ENCODE measurements at regions not wholly inside any gene's neighbourhood (a gene's known extent, or its start where the extent isn't known, plus 50 kb on each side); places are given as distances from the start of the nearest gene placed in this dataset.

DNA sequence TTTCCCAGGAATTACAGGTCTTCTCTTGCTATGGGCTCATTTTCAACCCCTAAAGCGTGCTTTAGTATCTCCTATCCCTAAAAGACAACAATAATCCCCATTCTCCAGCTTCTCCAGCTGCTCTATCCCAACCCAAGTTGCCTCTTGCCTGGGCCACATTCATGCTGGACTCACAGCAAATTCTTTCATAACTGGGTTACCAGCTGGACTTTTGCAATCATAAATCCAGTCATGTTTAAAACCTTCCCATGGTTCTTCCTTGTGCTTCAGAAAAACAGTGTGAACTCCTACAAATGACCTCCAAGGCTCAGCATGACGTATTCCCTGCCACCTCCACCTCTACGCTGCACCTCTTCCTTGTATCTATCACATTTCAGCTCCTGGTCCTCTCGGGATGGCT is 346.9 kb downstream of the GADD45G start:
- ChIA-PET POLR2A (no interaction called here), CTCF (interaction anchor here (0.6 to 0.7 kb wide), 3 partner anchors 149 to 391 kb away, joined by 3 to 6 read pairs (median 5); no protein-coding TSS in a partner anchor)
- no peaks in the 10 kb centered on the region for H3K4me1 ChIP-seq (ENCODE audit: control insufficient read depth, insufficient read depth, low read length)
- no peaks in the 10 kb centered on the region for H3K9me3 ChIP-seq (ENCODE audit: control insufficient read depth, insufficient read depth, low read depth, low read length)
- TF ChIP-seq ZNF423 (tag by site-specific recombination; IDR thresholded peaks at IDR 0.05) (no peak), ZNF184 (tag by site-specific recombination; IDR thresholded peaks at IDR 0.05) (no peak), SETDB1 (IDR thresholded peaks at IDR 0.05; ENCODE audit: insufficient read length, low read length) (no peak), ZFP3 (tag by site-specific recombination; IDR thresholded peaks at IDR 0.05; ENCODE audit: low read depth) (no peak), SP7 (tag by site-specific recombination; IDR thresholded peaks at IDR 0.05) (no peak), KLF7 (tag by site-specific recombination; IDR thresholded peaks at IDR 0.05; ENCODE audit: borderline replicate concordance) (no peak), ZNF10 (tag by site-specific recombination; IDR thresholded peaks at IDR 0.05) (no peak), ZNF366 (tag by site-specific recombination; conservative IDR thresholded peaks at IDR 0.05) (no peak), ZSCAN23 (tag by site-specific recombination; IDR thresholded peaks at IDR 0.05) (no peak), ZNF510 (tag by site-specific recombination; IDR thresholded peaks at IDR 0.05; ENCODE audit: insufficient replicate concordance) (no peak)
- TF ChIP-seq, protein P1, sequence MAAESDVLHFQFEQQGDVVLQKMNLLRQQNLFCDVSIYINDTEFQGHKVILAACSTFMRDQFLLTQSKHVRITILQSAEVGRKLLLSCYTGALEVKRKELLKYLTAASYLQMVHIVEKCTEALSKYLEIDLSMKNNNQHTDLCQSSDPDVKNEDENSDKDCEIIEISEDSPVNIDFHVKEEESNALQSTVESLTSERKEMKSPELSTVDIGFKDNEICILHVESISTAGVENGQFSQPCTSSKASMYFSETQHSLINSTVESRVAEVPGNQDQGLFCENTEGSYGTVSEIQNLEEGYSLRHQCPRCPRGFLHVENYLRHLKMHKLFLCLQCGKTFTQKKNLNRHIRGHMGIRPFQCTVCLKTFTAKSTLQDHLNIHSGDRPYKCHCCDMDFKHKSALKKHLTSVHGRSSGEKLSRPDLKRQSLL (tag by site-specific recombination; IDR thresholded peaks at IDR 0.05) = no peak
- TF ChIP-seq, protein P2, sequence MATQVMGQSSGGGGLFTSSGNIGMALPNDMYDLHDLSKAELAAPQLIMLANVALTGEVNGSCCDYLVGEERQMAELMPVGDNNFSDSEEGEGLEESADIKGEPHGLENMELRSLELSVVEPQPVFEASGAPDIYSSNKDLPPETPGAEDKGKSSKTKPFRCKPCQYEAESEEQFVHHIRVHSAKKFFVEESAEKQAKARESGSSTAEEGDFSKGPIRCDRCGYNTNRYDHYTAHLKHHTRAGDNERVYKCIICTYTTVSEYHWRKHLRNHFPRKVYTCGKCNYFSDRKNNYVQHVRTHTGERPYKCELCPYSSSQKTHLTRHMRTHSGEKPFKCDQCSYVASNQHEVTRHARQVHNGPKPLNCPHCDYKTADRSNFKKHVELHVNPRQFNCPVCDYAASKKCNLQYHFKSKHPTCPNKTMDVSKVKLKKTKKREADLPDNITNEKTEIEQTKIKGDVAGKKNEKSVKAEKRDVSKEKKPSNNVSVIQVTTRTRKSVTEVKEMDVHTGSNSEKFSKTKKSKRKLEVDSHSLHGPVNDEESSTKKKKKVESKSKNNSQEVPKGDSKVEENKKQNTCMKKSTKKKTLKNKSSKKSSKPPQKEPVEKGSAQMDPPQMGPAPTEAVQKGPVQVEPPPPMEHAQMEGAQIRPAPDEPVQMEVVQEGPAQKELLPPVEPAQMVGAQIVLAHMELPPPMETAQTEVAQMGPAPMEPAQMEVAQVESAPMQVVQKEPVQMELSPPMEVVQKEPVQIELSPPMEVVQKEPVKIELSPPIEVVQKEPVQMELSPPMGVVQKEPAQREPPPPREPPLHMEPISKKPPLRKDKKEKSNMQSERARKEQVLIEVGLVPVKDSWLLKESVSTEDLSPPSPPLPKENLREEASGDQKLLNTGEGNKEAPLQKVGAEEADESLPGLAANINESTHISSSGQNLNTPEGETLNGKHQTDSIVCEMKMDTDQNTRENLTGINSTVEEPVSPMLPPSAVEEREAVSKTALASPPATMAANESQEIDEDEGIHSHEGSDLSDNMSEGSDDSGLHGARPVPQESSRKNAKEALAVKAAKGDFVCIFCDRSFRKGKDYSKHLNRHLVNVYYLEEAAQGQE (tag by site-specific recombination; IDR thresholded peaks at IDR 0.05) = no peak
- no peaks in the 10 kb centered on the region for H3K36me3 ChIP-seq (ENCODE audit: control insufficient read depth in 2 of 2, insufficient read depth in 1 of 2, low read length in 2 of 2)
- no peak overlapping the region for H3K27ac ChIP-seq (ENCODE audit: extremely low read depth, low read depth, low read length)
- H3K4me3 ChIP-seq (ENCODE audit: low read depth, low read length) = no peak overlapping the region

GRCh38 chr9:89952401-89952800 is 347.6 kb downstream of the GADD45G start:
- CTCF ChIA-PET = no interaction called here
- no peak for TF ChIP-seq GLIS1 (tag by site-specific recombination; IDR thresholded peaks at IDR 0.05)
- no peak for TF ChIP-seq ZNF501 (tag by site-specific recombination; IDR thresholded peaks at IDR 0.05)
- TF ChIP-seq ZIC2 (tag by site-specific recombination; IDR thresholded peaks at IDR 0.05) = no peak
- TF ChIP-seq ZNF148 (tag by site-specific recombination; IDR thresholded peaks at IDR 0.05; ENCODE audit: borderline replicate concordance) = no peak
- no peak for TF ChIP-seq ZSCAN5A (tag by site-specific recombination; IDR thresholded peaks at IDR 0.05)
- TF ChIP-seq ZNF184 (tag by site-specific recombination; IDR thresholded peaks at IDR 0.05) = no peak
- TF ChIP-seq KLF7 (tag by site-specific recombination; IDR thresholded peaks at IDR 0.05; ENCODE audit: borderline replicate concordance) = no peak
- TF ChIP-seq MZF1 (tag by site-specific recombination; IDR thresholded peaks at IDR 0.05; ENCODE audit: borderline replicate concordance) = no peak
- TF ChIP-seq ZNF707 (tag by site-specific recombination; IDR thresholded peaks at IDR 0.05) = no peak
- no peak for TF ChIP-seq ZBTB11 (tag by site-specific recombination; conservative IDR thresholded peaks at IDR 0.05; ENCODE audit: low read depth)
- no peak for TF ChIP-seq ZNF658 (tag by site-specific recombination; IDR thresholded peaks at IDR 0.05)
- no peak for TF ChIP-seq ZNF792 (tag by site-specific recombination; IDR thresholded peaks at IDR 0.05)
- H3K36me3 ChIP-seq (ENCODE audit: control insufficient read depth in 2 of 2, insufficient read depth in 1 of 2, low read length in 2 of 2) = no peaks in the 10 kb centered on the region
- H3K9me3 ChIP-seq (ENCODE audit: control insufficient read depth, insufficient read depth, low read depth, low read length) = no peaks in the 10 kb centered on the region
- H3K4me1 ChIP-seq (ENCODE audit: control insufficient read depth, insufficient read depth, low read length) = no peaks in the 10 kb centered on the region
- H3K27ac ChIP-seq (ENCODE audit: extremely low read depth, low read depth, low read length) = no peak overlapping the region
- no peak overlapping the region for H3K4me3 ChIP-seq (ENCODE audit: low read depth, low read length)
- POLR2A ChIA-PET = no interaction called here
